ENCODE measurements at regions not wholly inside any gene's neighbourhood (a gene's known extent, or its start where the extent isn't known, plus 50 kb on each side); places are given as distances from the start of the nearest gene placed in this dataset.

DNA sequence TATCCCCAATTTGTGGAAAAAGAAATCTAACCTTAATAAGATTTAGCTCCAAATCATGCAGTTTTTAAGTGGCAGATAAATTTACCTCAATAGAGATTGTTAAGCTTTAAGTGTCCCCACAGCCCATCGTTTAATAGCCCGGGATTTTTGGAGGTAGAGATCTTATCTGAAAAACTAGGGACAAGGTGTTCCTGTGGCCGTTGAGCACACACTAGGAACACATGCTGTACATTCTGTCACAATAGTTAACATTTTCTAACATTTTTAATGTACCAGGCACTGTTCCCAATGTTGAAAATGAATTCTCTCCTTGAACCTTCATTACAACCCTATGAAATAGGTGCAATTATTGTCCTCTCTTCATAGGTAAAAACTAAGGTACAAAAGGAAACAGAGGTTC lies 85.7 kb upstream of the PLD5 start:
- Histone ChIP-seq H3K4me1 (ENCODE audit: control insufficient read depth in 1 of 2, insufficient read depth in 2 of 2, low read length in 2 of 2) (no peaks in the 10 kb centered on the region), H3K27me3 (ENCODE audit: insufficient read depth, low read length) (no peaks in the 10 kb centered on the region), H2AFZ (ENCODE audit: low read depth, low read length, poor library complexity, severe bottlenecking) (no peak overlapping the region), H3K9me3 (ENCODE audit: control insufficient read depth in 1 of 2, insufficient read depth in 1 of 2, low read depth in 1 of 2, low read length in 2 of 2) (no peaks in the 10 kb centered on the region), H3K9me2 (ENCODE audit: insufficient read depth) (no peaks in the 10 kb centered on the region), H3K9ac (ENCODE audit: low read length) (no peak overlapping the region), H4K20me1 (ENCODE audit: insufficient read depth) (no peaks in the 10 kb centered on the region), H3K4me3 (replicated peaks in 1 of 2; ENCODE audit: low read depth in 1 of 2, low read length in 2 of 2) (no peak overlapping the region), H3K4me2 (ENCODE audit: low read length) (no peak overlapping the region), H3K79me2 (ENCODE audit: insufficient read depth, low read length) (no peaks in the 10 kb centered on the region), H3K27ac (ENCODE audit: low read depth, low read length) (no peak overlapping the region), H3K36me3 (ENCODE audit: control insufficient read depth in 1 of 2, insufficient read depth in 2 of 2, low read length in 2 of 2) (no peaks in the 10 kb centered on the region)
- ATAC-seq, result no peak
- no peak for DNase-seq (ENCODE audit: low read depth, low spot score)
- RAD21 ChIA-PET (ENCODE audit: low non-redundant PET in 1 of 2, low total read pairs in 2 of 2, uncharacterized antibody in 2 of 2, unreplicated experiment in 2 of 2), result no interaction called here
- CTCF ChIA-PET, result no interaction called here
- no TSS peak for BruUV-seq (replicated peaks)
- intact Hi-C loops (cut with micrococcal nuclease), result no loop called here
- POLR2A ChIA-PET, result no interaction called here
- TF ChIP-seq, protein P1, sequence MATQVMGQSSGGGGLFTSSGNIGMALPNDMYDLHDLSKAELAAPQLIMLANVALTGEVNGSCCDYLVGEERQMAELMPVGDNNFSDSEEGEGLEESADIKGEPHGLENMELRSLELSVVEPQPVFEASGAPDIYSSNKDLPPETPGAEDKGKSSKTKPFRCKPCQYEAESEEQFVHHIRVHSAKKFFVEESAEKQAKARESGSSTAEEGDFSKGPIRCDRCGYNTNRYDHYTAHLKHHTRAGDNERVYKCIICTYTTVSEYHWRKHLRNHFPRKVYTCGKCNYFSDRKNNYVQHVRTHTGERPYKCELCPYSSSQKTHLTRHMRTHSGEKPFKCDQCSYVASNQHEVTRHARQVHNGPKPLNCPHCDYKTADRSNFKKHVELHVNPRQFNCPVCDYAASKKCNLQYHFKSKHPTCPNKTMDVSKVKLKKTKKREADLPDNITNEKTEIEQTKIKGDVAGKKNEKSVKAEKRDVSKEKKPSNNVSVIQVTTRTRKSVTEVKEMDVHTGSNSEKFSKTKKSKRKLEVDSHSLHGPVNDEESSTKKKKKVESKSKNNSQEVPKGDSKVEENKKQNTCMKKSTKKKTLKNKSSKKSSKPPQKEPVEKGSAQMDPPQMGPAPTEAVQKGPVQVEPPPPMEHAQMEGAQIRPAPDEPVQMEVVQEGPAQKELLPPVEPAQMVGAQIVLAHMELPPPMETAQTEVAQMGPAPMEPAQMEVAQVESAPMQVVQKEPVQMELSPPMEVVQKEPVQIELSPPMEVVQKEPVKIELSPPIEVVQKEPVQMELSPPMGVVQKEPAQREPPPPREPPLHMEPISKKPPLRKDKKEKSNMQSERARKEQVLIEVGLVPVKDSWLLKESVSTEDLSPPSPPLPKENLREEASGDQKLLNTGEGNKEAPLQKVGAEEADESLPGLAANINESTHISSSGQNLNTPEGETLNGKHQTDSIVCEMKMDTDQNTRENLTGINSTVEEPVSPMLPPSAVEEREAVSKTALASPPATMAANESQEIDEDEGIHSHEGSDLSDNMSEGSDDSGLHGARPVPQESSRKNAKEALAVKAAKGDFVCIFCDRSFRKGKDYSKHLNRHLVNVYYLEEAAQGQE (IDR thresholded peaks at IDR 0.05; ENCODE audit: low read depth), result no peak
- TF ChIP-seq ELF1 (IDR thresholded peaks at IDR 0.05; ENCODE audit: borderline replicate concordance, low read depth) (no peak), POLR2A (IDR thresholded peaks at IDR 0.05; ENCODE audit: borderline replicate concordance, extremely low read depth, insufficient read depth, insufficient read length) (no peak), JUND (IDR thresholded peaks at IDR 0.05) (no peak), POLR2AphosphoS5 (IDR thresholded peaks at IDR 0.05; ENCODE audit: low read depth, low read length) (no peak)

DNA sequence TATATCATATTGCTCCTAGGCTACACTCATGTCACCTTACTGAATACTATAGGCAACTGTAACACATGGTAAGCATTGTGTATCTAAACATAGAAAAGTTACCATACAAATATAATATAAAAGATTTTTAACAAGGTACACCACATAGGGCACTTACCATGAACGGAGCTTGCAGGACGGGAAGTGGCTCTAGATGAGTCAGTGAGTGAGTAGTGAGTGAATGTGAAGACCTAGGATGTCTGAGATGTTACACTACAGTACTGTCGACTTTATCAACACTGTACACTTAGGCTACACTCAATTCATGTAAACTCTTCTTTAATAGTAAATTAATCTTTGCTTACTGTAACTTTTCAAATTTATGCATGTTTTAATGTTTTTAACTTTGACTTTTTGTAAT lies 81.0 kb upstream of the PLD5 start:
- Histone ChIP-seq H3K27me3 (ENCODE audit: insufficient read depth, low read length) (no peaks in the 10 kb centered on the region), H3K4me2 (ENCODE audit: low read length) (no peak overlapping the region), H2AFZ (ENCODE audit: low read depth, low read length, poor library complexity, severe bottlenecking) (no peak overlapping the region), H3K9ac (ENCODE audit: low read length) (no peak overlapping the region), H3K9me3 (ENCODE audit: control insufficient read depth in 1 of 2, insufficient read depth in 1 of 2, low read depth in 1 of 2, low read length in 2 of 2) (no peaks in the 10 kb centered on the region), H3K79me2 (ENCODE audit: insufficient read depth, low read length) (no peaks in the 10 kb centered on the region), H3K9me2 (ENCODE audit: insufficient read depth) (no peaks in the 10 kb centered on the region), H3K4me3 (replicated peaks in 1 of 2; ENCODE audit: low read depth in 1 of 2, low read length in 2 of 2) (no peak overlapping the region), H4K20me1 (ENCODE audit: insufficient read depth) (no peaks in the 10 kb centered on the region), H3K36me3 (ENCODE audit: control insufficient read depth in 1 of 2, insufficient read depth in 2 of 2, low read length in 2 of 2) (no peaks in the 10 kb centered on the region), H3K4me1 (ENCODE audit: control insufficient read depth in 1 of 2, insufficient read depth in 2 of 2, low read length in 2 of 2) (no peaks in the 10 kb centered on the region), H3K27ac (ENCODE audit: low read depth, low read length) (no peak overlapping the region)
- RAD21 ChIA-PET (ENCODE audit: low non-redundant PET in 1 of 2, low total read pairs in 2 of 2, uncharacterized antibody in 2 of 2, unreplicated experiment in 2 of 2), result no interaction called here
- POLR2A ChIA-PET, result no interaction called here
- ATAC-seq (no peak), DNase-seq (ENCODE audit: low read depth, low spot score) (no peak)
- BruUV-seq (replicated peaks), result no TSS peak
- CTCF ChIA-PET, result no interaction called here
- intact Hi-C loops (cut with micrococcal nuclease), result no loop called here
- TF ChIP-seq TCF7L2 (IDR thresholded peaks at IDR 0.05; ENCODE audit: borderline replicate concordance, extremely low read depth, insufficient read depth, insufficient read length) (no peak), SIN3A (IDR thresholded peaks at IDR 0.05; ENCODE audit: low read depth) (no peak), SP1 (IDR thresholded peaks at IDR 0.05; ENCODE audit: low read depth) (no peak), ELF1 (IDR thresholded peaks at IDR 0.05; ENCODE audit: borderline replicate concordance, low read depth) (no peak)
- TF ChIP-seq, protein P1 (IDR thresholded peaks at IDR 0.05; ENCODE audit: low read depth), result no peak
- TF ChIP-seq, protein P2, sequence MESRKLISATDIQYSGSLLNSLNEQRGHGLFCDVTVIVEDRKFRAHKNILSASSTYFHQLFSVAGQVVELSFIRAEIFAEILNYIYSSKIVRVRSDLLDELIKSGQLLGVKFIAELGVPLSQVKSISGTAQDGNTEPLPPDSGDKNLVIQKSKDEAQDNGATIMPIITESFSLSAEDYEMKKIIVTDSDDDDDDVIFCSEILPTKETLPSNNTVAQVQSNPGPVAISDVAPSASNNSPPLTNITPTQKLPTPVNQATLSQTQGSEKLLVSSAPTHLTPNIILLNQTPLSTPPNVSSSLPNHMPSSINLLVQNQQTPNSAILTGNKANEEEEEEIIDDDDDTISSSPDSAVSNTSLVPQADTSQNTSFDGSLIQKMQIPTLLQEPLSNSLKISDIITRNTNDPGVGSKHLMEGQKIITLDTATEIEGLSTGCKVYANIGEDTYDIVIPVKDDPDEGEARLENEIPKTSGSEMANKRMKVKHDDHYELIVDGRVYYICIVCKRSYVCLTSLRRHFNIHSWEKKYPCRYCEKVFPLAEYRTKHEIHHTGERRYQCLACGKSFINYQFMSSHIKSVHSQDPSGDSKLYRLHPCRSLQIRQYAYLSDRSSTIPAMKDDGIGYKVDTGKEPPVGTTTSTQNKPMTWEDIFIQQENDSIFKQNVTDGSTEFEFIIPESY (IDR thresholded peaks at IDR 0.05; ENCODE audit: extremely low read depth, insufficient replicate concordance, low read length), result no peak
